ENCODE measurements at regions not wholly inside any gene's neighbourhood (a gene's known extent, or its start where the extent isn't known, plus 50 kb on each side); places are given as distances from the start of the nearest gene placed in this dataset.
"Not testable (repeated sequence)": the region's sequence is repeated elsewhere in the genome, so short reads cannot be mapped to it uniquely, and the experiment has no call there.

- no peak for DNase-seq
Measured at GRCh38 chr2:2614452-2614851, 283.4 kb upstream of the MYT1L start.

- peak; percentile 99 for DNase-seq
Measured at GRCh38 chr2:2613279-2614199, 282.5 kb upstream of the MYT1L start.

- DNase-seq, result no peak
Measured at GRCh38 chr2:2610751-2611150, 279.7 kb upstream of the MYT1L start.

- DNase-seq, result no peak
Measured at GRCh38 chr2:2600366-2600765, 269.3 kb upstream of the MYT1L start.

GRCh38 chr2:2599441-2599840 lies 268.4 kb upstream of the MYT1L start:
- DNase-seq, result no peak

GRCh38 chr2:2597712-2598111 lies 266.6 kb upstream of the MYT1L start:
- DNase-seq, result no peak

GRCh38 chr2:2591542-2591940 lies 260.5 kb upstream of the MYT1L start:
- no peak for DNase-seq

GRCh38 chr2:2590841-2591541 lies 259.9 kb upstream of the MYT1L start:
- DNase-seq, result peak; percentile 76

GRCh38 chr2:2590141-2590540 lies 259.1 kb upstream of the MYT1L start:
- peak; percentile 43 for DNase-seq

GRCh38 chr2:2588777-2589176 lies 257.7 kb upstream of the MYT1L start:
- no peak for DNase-seq

GRCh38 chr2:2587354-2587753 lies 256.3 kb upstream of the MYT1L start:
- no peak for DNase-seq

GRCh38 chr2:2586931-2587330 lies 255.9 kb upstream of the MYT1L start:
- no peak for DNase-seq

GRCh38 chr2:2586068-2586776 lies 255.1 kb upstream of the MYT1L start:
- DNase-seq, result no peak

- no peak for DNase-seq
Measured at GRCh38 chr2:2582998-2583545, 252.0 kb upstream of the MYT1L start.

GRCh38 chr2:2581331-2582159 lies 250.5 kb upstream of the MYT1L start:
- DNase-seq, result peak; percentile 56

GRCh38 chr2:2580841-2581240 lies 249.8 kb upstream of the MYT1L start:
- not testable (repeated sequence) for DNase-seq

GRCh38 chr2:2580341-2580740 lies 249.3 kb upstream of the MYT1L start:
- DNase-seq, result no peak

GRCh38 chr2:2579814-2580213 lies 248.7 kb upstream of the MYT1L start:
- DNase-seq, result no peak

- peak; percentile 86 for DNase-seq
Measured at GRCh38 chr2:2577407-2577831, 246.3 kb upstream of the MYT1L start.

- DNase-seq, result no peak
Measured at GRCh38 chr2:2575870-2576386, 244.9 kb upstream of the MYT1L start.

GRCh38 chr2:2575181-2575577 lies 244.1 kb upstream of the MYT1L start:
- no peak for DNase-seq

Data from SHP77 treated with DMSO at 0.1 percent for 48 hours (cell line).